Smooth muscle cell (in vitro differentiated cells): ENCODE measurements at regions not wholly inside any gene's neighbourhood (a gene's known extent, or its start where the extent isn't known, plus 50 kb on each side); places are given as distances from the start of the nearest gene placed in this dataset.

Experiments
- DNase-seq: peaks from one replicate; lab custom pipeline; 2025; ENCODE audit not compliant: unreplicated experiment; lab: John Stamatoyannopoulos, UW
- H2AFZ ChIP-seq: fragments of 200-600 bp; sonication (generic); 2 replicates; pipeline ENCODE4 v1.6.0; 2016; ENCODE audit warnings: antibody characterized with exemption, low read depth, mild to moderate bottlenecking
- H3F3A ChIP-seq: fragments of 200-600 bp; sonication (generic); 2 replicates; pipeline ENCODE4 v1.6.0; 2017; ENCODE audit warnings: antibody characterized with exemption, low read depth
- H3K27ac ChIP-seq: fragments of 200-600 bp; sonication (generic); 2 replicates; pipeline ENCODE4 v1.5.1; 2016; ENCODE audit warnings: low read depth, mild to moderate bottlenecking
- H3K27me3 ChIP-seq: fragments of 200-600 bp; sonication (generic); 2 replicates; pipeline ENCODE4 v1.6.1; 2016; ENCODE audit warnings: low read depth, mild to moderate bottlenecking
- H3K36me3 ChIP-seq: fragments of 200-600 bp; sonication (generic); 2 replicates; pipeline ENCODE4 v1.5.1; 2016; ENCODE audit warnings: low read depth
- H3K4me1 ChIP-seq: fragments of 200-600 bp; sonication (generic); 2 replicates; pipeline ENCODE4 v1.5.1; 2016; ENCODE audit warnings: low read depth
- H3K4me2 ChIP-seq: fragments of 200-600 bp; sonication (generic); 2 replicates; pipeline ENCODE4 v1.6.0; 2016; ENCODE audit warnings: mild to moderate bottlenecking
- H3K4me3 ChIP-seq: fragments of 200-600 bp; sonication (generic); 2 replicates; pipeline ENCODE4 v1.5.1; 2016; ENCODE audit warnings: mild to moderate bottlenecking
- H3K79me2 ChIP-seq: fragments of 200-600 bp; sonication (generic); 2 replicates; pipeline ENCODE4 v1.6.0; 2016; ENCODE audit warnings: low read depth, mild to moderate bottlenecking
- H3K9ac ChIP-seq: fragments of 200-600 bp; sonication (generic); 2 replicates; pipeline ENCODE4 v1.6.0; 2016; ENCODE audit warnings: low read depth
- H3K9me3 ChIP-seq: fragments of 200-600 bp; sonication (generic); replicated peaks from 2 replicates; pipeline ENCODE4 v1.5.1; 2016; ENCODE audit warnings: low read depth
- H4K20me1 ChIP-seq: fragments of 200-600 bp; sonication (generic); 2 replicates; pipeline ENCODE4 v1.6.0; 2016; ENCODE audit warnings: low read depth
- CTCF ChIP-seq: fragments of 200-600 bp; sonication (generic); IDR thresholded peaks from 2 replicates; pipeline ENCODE4 v1.5.1; 2017; ENCODE audit warnings: borderline replicate concordance, mild to moderate bottlenecking, antibody characterized with exemption; ENCODE audit not compliant: insufficient read depth, poor library complexity, severe bottlenecking
- WGBS: methylation state at CpG from one replicate; pipeline ENCODE4 v1.1.7; 2016; ENCODE audit warnings: low lambda C conversion rate; 5-methylcytosine and 5-hydroxymethylcytosine counted together

- Histone ChIP-seq H2AFZ (no peak overlapping the region), H3K4me1 (no peaks in the 10 kb centered on the region), H3K27me3 (no peaks in the 10 kb centered on the region), H3K9ac (no peak overlapping the region), H3F3A (no peaks in the 10 kb centered on the region), H4K20me1 (no peaks in the 10 kb centered on the region), H3K79me2 (no peaks in the 10 kb centered on the region), H3K9me3 (no peaks in the 10 kb centered on the region), H3K4me2 (no peak overlapping the region), H3K27ac (no peak overlapping the region), H3K36me3 (no peaks in the 10 kb centered on the region), H3K4me3 (no peak overlapping the region)
- WGBS = 95% methylated on average over 3 of the region's 3 CpGs
- TF ChIP-seq CTCF = no peak
- no peak for DNase-seq
Observed at GRCh38 chr4:171601091-171601490, 212.1 kb upstream of the GALNTL6 start.

GRCh38 chr4:171599628-171600027 is 213.6 kb upstream of the GALNTL6 start:
- 86% methylated on average over 3 of the region's 3 CpGs for WGBS
- no peak overlapping the region for H3K4me2 ChIP-seq
- DNase-seq = no peak
- no peaks in the 10 kb centered on the region for H3K4me1 ChIP-seq
- H3K4me3 ChIP-seq = no peak overlapping the region
- H3K27ac ChIP-seq = no peak overlapping the region
- no peaks in the 10 kb centered on the region for H3K27me3 ChIP-seq
- no peaks in the 10 kb centered on the region for H3F3A ChIP-seq
- no peaks in the 10 kb centered on the region for H3K36me3 ChIP-seq
- H3K9ac ChIP-seq = no peak overlapping the region
- no peaks in the 10 kb centered on the region for H4K20me1 ChIP-seq
- H3K9me3 ChIP-seq = no peaks in the 10 kb centered on the region
- no peaks in the 10 kb centered on the region for H3K79me2 ChIP-seq
- H2AFZ ChIP-seq = no peak overlapping the region
- TF ChIP-seq CTCF = no peak

- no peaks in the 10 kb centered on the region for H3K27me3 ChIP-seq
- TF ChIP-seq CTCF = no peak
- no peaks in the 10 kb centered on the region for H3K79me2 ChIP-seq
- no peaks in the 10 kb centered on the region for H3F3A ChIP-seq
- H2AFZ ChIP-seq = no peak overlapping the region
- no peaks in the 10 kb centered on the region for H4K20me1 ChIP-seq
- no peaks in the 10 kb centered on the region for H3K36me3 ChIP-seq
- DNase-seq = no peak
- H3K4me2 ChIP-seq = no peak overlapping the region
- no peaks in the 10 kb centered on the region for H3K9me3 ChIP-seq
- no peak overlapping the region for H3K9ac ChIP-seq
- 86% methylated on average over 4 of the region's 4 CpGs for WGBS
- no peaks in the 10 kb centered on the region for H3K4me1 ChIP-seq
- H3K27ac ChIP-seq = no peak overlapping the region
- no peak overlapping the region for H3K4me3 ChIP-seq
Observed at GRCh38 chr4:171594293-171594692, 218.9 kb upstream of the GALNTL6 start.

- H3K9ac ChIP-seq = no peak overlapping the region
- H3K79me2 ChIP-seq = no peaks in the 10 kb centered on the region
- no peak overlapping the region for H2AFZ ChIP-seq
- no peaks in the 10 kb centered on the region for H3K36me3 ChIP-seq
- no peaks in the 10 kb centered on the region for H3K27me3 ChIP-seq
- H3K4me1 ChIP-seq = no peaks in the 10 kb centered on the region
- no peaks in the 10 kb centered on the region for H3K9me3 ChIP-seq
- no peaks in the 10 kb centered on the region for H4K20me1 ChIP-seq
- TF ChIP-seq CTCF = no peak
- DNase-seq = no peak
- no peak overlapping the region for H3K4me3 ChIP-seq
- no peaks in the 10 kb centered on the region for H3F3A ChIP-seq
- WGBS = 69% methylated on average over 2 of the region's 2 CpGs
- no peak overlapping the region for H3K27ac ChIP-seq
- no peak overlapping the region for H3K4me2 ChIP-seq
Observed at GRCh38 chr4:171590716-171591115, 222.5 kb upstream of the GALNTL6 start.
